Activated CD4-positive, alpha-beta T cell treated with anti-CD3 and anti-CD28 coated beads, Interleukin-2, Interleukin-4, amounts not matched to agents 100 ng/mL and 50 ng/mL, durations not matched to agents 16 hours and 8 hours (primary cell): ENCODE measurements at regions not wholly inside any gene's neighbourhood (a gene's known extent, or its start where the extent isn't known, plus 50 kb on each side); places are given as distances from the start of the nearest gene placed in this dataset.
"Not testable (repeated sequence)": the region's sequence is repeated elsewhere in the genome, so short reads cannot be mapped to it uniquely, and the experiment has no call there.

Experiments
- DNase-seq: peaks from one replicate; pipeline ENCODE4 v3.0.0-alpha.2; 2020; ENCODE audit warnings: low spot score

DNA sequence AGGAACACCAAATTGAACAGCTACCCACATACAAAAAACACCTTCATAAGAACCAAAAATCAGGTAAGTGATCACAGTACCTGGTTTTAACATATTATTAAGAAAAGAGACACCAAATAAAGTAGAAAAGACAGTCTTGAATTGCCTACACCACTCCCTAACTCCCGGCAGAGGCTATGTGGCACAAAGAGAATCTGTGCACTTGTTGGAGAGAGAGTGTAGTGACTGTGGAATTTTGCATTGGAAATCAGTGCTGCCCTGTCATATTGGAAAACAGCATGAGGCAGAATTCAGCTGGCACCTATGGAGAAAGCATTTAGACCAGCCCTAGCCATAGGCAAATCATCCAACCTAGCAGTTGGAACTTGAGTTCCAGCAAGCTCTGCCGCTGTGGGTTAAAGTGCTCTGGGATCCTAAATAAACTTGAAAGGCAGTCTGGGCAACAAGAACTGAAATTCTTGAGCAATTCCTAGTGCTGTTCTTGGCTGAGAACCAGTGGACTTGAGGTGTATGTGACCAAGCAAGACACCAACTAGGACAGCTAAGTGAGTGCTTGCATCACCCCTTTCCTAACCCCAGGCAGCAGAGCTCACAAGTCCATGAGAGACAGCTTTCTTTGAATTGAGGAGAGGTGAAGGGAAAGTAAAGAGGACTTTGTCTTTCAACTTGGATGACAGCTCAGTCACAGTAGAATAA, 969.6 kb upstream of the ALCAM start:
- no peak for DNase-seq

DNA sequence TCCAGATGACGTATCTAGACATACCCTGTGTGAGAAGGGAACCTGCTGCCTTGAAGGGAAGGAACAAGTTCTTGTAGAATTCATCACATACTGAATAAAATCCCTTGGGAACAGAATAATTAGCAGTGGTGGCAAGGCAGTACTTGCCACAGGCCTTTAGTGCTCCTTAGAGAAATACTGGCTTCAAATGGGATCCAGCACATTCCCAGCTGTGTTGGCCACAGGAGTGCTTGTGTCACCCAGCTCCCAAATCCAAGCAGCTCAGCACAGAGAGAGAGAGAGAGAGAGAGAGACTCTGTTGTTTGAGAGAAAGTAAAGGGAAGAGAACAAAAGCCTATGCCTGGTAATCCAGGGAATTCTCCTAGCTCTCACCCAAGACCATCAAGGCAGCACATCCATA, 969.0 kb upstream of the ALCAM start:
- no peak for DNase-seq

DNA sequence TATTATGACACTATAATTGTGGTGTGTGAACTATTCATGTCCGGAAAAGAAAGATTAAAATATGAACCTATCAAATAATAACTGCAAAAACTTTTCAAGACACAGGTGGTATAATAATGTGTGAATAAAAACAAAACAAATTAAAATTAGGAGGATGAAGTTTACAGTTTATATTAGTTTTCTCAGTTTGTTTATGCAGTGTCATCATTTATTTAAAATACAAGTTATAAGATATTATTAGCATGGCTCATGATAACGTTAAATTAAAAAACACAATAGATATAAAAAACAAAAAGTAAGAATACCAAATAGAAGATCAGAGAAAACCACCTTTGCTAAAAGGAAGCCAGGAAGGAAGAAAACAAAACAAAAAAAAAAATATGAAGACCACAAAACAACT, 963.8 kb upstream of the ALCAM start:
- no peak for DNase-seq

DNA sequence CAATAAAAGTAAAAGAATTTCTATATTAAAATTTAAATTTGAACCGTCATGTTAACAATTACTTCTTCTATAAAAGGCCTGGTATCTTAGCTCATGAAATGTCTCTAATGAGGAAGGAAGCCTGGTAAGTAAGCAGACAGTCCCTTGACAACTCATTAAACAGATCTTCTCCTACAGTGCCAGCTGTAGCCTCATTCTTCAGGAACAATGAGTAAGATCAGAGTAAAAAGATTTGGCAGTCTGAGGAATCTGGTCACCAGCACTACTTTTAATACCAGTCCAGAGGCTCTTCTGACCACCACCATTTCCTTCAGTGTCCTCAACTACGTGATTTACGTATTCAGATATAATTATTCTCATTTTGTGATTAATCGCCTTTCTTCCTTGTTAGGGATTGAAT, 955.0 kb upstream of the ALCAM start:
- DNase-seq: no peak

DNA sequence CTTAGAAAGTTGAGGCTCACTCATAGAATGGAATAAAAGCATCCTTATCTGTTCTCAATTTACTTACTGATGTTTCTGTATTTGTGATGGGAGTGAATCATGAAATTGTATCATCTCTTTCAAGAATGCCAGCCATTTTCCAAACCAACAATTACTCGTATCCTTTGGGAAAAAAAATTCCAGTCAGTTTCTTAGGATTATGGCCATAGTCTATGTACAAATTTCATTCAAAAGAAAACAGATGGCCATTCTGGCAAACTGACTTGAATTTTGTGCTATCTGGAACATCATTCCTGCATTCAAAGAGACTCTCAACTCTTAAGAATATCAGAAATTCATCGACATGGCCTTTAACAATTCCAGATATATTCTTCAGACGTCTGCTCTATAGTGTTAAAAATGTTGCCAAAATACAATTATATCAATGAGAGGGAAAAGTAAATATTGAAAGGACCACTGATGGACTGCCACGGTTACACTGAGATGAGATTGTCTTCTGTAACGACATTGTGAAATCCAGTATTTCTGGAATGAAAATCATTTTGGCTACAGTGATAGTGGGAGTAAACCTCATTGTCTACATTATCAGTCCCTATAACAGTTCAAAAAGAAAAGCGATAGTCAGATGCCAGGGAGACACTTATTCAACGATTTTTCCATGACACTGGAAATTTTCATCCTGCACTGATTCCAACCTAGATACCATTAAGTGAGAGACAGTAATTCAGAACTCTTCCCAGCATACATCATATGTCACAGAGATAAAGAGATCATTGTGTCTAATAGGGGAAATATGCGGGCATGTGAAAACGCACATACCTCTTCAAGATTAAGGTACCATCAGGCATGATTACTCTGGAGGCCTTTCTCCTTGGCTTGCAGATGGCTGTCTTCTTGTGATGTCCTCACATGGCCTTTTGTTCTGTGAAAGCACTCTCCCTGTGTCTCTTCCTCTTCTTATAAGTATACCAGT, 953.8 kb upstream of the ALCAM start:
- no peak for DNase-seq

DNA sequence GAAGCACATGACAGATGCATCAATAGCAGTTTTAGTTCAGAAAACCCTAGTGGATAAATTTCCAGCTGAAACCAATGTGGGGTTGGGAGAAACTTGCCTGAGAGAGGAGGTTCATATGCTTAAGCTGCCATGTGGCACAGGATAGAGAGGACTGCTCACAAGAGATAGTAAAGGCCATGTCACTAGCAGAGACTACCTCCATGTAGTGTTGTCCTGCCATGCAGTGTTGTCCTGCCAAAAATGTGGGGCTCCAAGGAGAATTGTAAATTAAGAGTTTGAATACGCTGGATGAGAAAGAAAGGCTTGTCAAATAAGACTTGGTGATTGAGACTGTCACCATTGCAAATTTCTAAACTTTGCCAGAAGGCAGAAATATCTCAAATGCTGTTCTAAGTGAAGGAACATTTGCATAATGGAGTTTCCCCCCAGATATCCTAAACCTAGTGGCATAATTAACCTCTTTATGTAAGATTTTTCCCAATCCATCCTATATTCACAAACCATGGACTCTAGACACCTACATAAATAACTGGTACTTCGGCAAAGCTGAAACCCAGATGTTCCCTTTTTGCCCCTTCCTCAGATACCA, 938.3 kb upstream of the ALCAM start:
- no peak for DNase-seq

DNA sequence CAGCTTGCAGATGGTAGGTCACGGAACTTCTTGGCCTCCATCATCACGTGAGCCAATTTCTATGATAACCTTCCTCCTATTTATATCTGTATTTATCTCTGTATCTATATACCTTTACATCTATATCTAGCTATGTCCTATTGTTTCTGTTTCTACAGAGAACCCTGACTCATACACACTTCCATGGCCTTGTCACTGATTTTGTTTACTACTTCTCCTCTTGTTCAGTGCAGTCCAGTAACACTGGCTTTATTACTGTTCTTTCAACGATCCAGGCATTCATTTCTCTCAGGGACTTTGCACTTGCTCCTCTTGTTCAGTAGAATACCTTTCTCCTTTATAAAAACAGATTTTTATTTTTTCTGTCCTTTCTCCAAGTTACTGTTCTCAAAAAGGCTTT, 937.0 kb upstream of the ALCAM start:
- DNase-seq: no peak

DNA sequence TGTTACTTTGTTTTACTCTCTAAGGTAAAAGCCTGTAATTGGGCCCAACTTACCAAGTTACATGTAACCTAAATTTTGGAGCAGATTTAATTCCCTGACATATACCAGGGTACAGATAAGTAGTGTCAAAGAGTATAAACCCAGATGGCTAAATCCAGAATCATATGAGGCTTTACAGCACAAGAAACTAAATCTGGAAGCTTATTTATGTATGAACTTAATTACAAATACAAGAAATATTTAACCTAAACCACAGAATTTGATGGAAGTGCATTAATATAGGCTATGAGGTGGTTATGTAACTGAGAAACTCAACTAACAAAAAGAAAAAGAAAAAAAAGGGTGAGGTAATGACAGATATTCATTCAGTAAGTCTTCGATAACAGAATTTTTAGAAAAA, 930.2 kb upstream of the ALCAM start:
- no peak for DNase-seq

DNA sequence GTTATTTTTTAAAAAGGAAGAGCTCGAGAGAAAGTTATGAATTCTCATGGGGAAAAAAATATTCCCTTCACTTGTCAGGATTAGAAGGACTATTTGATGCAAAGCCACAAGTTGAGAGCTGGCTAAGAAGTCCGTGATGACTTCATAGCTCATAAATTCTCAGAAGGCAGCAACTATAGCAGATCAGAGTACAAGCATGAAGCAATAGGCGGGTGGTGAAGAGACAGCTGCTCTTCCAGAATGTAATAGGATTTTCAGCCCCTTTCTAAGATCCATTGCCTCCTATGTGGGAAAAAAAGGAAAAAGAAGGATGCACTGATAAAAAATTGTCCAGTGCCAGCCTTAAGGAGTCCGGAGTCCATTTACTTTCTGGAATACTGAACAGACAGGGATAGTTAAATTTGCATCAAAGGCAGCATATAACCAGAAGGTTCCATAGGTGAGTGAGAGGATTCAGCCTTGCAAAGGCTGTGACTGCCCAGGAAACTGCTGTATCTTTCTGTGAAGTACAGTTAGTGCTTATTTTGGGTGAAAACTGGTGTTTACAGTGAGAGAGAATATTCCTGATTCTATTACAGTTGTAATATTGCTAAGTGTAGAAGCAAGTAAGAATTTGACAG, 929.5 kb upstream of the ALCAM start:
- no peak for DNase-seq

DNA sequence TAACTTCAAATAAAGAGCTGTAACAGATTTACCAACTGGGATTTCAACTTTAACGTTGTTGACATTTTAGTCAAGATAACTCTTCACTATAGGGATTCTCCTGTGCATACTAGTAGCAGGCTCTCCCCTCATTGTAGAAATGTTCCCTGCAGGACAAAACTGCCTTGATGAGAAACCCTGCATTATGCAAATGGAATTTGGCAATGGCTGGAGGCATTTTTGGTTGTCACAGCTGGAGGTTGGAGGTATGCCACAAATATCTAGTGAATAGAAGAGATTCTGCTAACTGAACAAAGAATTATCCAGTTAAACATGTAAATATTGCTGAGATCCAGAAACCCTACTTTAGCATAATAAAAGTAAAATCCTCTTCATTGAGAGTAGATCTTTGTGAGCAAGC, 928.8 kb upstream of the ALCAM start:
- DNase-seq: no peak

DNA sequence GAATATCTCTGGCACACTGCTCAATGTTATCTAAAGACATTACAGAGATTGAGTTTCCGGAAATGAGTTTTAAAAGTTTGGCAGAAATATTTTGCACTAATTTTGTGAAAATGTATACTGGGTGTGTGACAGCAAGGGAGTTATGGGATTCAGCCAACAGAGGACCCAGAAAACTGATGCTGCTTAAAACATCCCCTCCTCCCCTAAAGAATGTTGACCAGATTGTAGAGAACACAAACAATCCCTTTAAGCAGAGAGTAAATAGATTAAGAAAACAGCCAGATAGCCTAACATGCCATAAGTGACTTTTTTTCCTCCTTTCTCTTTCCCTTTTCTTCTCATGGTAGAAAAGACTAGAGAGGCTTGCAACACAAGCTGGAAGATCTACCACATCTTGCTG, 928.0 kb upstream of the ALCAM start:
- DNase-seq: no peak

DNA sequence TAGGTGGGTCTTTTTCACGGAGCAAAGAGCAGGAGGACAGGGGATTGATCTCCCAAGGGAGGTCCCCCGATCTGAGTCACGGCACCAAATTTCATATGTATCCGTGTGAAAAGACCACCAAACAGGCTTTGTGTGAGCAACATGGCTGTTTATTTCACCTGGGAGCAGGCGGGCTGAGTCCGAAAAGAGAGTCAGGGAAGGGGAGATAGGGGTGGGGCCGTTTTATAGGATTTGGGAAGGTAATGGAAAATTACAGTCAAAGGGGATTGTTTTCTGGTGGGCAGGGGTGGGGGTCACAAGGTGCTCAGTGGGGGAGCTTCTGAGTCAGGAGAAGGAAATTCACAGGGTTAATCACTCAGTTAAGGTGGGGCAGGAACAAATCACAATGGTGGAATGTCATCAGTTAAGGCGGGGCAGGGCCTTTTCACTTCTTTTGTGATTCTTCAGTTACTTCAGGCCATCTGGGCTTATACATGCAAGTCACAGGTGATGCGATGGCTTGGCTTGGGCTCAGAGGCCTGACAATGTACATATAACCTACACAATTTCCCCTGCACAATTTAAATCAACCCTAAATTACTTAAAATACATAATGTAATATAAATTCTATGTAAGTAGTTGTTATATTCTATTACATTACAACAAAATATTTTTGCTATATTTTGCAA, 921.3 kb upstream of the ALCAM start:
- not testable (repeated sequence) for DNase-seq

DNA sequence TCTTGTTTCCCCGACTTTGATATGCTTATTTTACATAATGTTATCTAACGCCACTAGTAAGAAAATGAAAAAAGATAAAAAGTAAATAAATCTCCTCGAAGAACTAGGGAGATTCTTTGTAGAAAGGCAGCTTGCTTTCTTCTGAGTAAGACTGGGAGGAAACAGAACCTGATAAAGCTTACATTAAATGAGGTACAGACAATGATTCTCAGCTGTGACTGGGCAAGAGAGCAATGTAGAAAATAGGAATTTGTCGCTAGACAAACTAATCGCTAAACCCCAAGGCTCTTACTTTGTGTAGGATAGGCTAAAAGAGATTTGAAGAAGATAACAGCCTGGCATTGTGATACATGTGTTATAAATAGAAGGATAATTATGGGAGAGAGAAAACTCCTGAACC, 919.0 kb upstream of the ALCAM start:
- DNase-seq: no peak

DNA sequence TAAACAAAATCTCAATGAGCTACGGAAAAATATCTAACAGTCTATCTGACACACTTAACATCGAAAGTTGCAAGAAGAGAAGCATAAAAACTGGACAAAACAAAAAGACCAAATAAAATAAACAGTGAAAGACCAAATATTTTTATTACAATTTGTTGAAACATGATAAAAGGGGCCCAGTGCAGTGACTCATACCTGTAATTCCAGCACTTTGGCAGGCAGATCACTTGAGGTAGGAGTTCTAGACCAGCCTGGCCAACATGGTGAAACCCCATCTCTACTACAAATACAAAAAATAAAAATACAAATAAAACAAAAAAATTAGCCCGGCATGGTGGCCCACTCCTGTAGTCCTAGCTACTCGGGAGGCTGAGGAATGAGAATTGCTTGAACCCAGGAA, 914.0 kb upstream of the ALCAM start:
- DNase-seq: no peak

DNA sequence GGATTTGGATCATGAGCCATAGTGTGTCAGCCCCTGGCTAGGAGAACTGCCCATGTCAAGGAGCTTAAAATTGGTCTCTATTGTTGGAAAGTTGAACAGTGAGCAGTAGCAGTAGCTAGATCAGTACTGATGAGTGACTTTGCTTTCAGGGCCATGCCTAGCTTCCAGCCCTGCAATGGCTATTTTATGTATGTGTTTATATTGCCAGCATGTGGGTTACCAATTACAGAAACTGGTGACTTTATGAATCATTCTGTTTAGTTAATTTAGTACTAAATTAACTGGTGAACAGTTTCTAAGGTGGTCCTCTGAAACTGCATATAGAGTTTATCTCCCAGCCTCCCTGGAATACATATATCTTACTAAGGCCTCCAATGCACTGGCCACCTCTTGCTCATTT, 908.1 kb upstream of the ALCAM start:
- DNase-seq: no peak

DNA sequence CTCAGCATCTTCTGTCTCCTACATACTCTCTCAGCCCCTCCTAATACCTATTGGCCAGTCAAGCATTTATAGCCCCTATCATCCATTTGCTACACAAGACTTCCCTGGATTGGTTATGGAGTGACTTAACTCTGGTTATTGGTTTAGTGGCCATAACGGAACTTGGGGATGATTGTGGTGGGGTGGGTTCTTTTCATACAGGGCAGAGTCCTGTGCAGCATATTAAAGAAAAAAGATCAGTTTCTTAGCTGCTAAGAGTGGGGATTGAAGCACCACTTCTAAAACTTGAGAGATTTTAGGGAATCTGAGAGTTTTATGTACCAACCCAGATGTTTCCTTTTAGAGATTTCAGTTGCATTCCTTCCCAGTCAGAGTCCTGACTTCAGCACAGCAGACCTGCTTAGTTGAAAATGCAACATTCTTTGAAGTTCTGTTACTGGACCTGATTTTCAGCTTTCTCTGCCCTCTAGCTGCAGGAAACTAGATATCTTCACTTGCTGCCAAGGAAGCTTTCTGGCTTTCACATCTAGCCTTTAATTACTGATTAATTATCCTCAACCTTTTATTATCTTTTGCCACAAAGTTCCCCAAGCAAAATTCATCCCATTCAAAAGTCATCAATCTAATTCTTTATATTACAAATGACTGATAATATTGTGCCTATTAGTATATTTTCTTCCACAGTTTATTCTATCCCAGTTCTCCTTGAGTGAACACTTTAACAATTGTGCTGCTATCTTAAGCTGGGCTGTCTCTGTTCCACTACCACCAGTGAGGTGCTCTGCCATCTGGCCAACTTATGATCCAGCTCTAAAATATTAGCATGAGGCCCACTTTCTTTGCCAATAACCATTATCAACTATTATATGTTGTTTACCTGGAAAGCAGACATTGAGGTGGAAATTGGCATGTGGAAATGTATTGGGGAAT, 906.0 kb upstream of the ALCAM start:
- no peak for DNase-seq

DNA sequence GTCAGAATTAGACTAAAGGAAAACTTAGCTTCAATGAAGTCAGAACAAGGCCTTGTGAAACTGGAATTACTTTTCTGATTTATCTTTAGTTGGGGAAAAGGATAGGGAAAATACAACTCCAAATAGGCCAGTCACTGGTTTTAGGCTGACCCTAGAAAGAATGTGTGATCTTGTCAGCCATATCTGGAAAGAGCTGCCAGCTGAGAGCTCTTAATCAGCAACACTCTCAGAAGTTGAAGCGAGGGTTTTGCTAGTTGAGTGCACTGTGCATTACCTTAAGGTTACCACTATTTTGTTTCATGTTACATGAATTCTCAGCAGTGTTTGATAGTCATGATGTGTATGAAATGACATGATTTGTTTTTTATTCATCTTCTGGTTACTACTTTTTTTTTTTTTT, 905.3 kb upstream of the ALCAM start:
- no peak for DNase-seq

DNA sequence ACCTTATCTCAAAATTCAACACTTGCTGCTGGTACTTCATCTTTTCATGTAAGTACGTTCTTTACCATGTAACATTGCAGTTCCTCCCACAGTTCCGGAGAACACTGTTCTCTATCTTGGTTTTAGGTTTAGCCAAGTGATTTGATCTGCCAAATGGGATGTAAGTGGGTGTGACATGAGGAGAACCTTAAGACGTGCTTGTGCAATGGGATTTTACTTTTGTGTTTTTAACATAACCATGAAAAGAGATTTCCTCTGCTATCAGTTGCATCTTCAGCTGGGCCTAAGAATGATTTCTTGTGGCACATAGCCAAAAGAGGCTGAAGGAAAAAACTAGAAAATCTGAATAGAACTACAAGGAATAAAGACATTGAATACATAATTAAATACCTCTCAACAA, 894.5 kb upstream of the ALCAM start:
- no peak for DNase-seq

DNA sequence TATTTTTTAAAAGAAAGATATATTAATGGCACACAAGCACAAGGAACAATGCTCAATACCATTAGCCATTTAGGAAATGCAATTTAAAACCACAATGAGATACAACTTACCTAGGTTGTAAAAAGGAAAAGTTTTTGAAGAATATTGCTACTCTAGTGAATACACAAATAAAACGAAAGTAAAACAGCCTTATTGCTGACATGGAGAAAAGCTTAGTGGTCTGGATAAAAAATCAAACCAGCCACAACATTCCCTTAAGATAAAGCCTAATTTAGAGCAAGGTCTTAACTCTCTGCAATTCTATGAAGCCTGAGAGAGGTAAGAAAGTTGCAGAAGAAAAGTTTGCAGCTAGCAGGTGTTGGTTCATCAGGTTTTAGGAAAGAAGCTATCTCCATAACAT, 892.7 kb upstream of the ALCAM start:
- DNase-seq: no peak

DNA sequence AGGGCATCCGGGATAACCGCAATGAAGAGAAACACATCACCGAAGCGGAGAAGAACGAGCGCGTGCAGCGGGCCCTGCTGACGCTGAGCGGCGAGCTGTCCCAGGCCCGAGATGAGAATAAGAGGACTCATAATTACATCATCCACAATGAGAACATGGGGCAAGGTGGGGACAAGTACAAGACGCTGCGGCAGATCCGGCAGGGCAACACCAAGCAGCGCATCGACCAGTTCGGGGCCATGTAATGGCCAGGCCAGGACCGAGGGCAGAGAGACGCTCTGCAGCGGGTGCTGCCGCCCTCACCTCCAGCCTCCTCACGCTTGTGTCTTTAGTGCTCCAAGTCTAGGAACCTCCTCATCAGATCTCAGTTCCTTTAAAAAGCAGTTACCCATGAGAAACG, 863.7 kb upstream of the ALCAM start:
- DNase-seq: no peak
